Loucy (cell line): ENCODE measurements at regions not wholly inside any gene's neighbourhood (a gene's known extent, or its start where the extent isn't known, plus 50 kb on each side); places are given as distances from the start of the nearest gene placed in this dataset.

Source experiments
- H2AFZ ChIP-seq: fragments of 200-600 bp; sonication (generic); 2 replicates; pipeline ENCODE4 v1.6.0; 2016; ENCODE audit warnings: antibody characterized with exemption, mild to moderate bottlenecking, low read length, moderate library complexity
- H3F3A ChIP-seq: fragments of 200-600 bp; 2 replicates; pipeline ENCODE4 v1.6.0; 2016; ENCODE audit warnings: antibody characterized with exemption, low read depth, mild to moderate bottlenecking
- H3K27me3 ChIP-seq: fragments of 200-600 bp; sonication (generic); 2 replicates; pipeline ENCODE4 v1.6.1; 2014; ENCODE audit warnings: low read length, mild to moderate bottlenecking; ENCODE audit not compliant: insufficient read depth, poor library complexity, severe bottlenecking
- H3K36me3 ChIP-seq: fragments of 200-600 bp; sonication (generic); 2 replicates; pipeline ENCODE4 v1.6.1; 2016; ENCODE audit warnings: low read length; ENCODE audit not compliant: insufficient read depth
- H3K4me1 ChIP-seq: fragments of 200-600 bp; sonication (generic); 2 replicates; pipeline ENCODE4 v1.5.1; 2014; ENCODE audit warnings: low read length, mild to moderate bottlenecking; ENCODE audit not compliant: insufficient read depth, poor library complexity, severe bottlenecking
- H3K4me2 ChIP-seq: fragments of 200-600 bp; sonication (generic); 2 replicates; pipeline ENCODE4 v1.6.0; 2014; ENCODE audit warnings: antibody characterized with exemption, low read length, low read depth, mild to moderate bottlenecking; ENCODE audit not compliant: poor library complexity, severe bottlenecking
- H3K4me3 ChIP-seq: fragments of 200-600 bp; sonication (generic); 2 replicates; pipeline ENCODE4 v1.5.1; 2014; ENCODE audit warnings: low read length, mild to moderate bottlenecking, mixed read lengths; ENCODE audit not compliant: poor library complexity, severe bottlenecking
- H3K79me2 ChIP-seq: fragments of 200-600 bp; sonication (generic); 2 replicates; pipeline ENCODE4 v1.6.1; 2014; ENCODE audit warnings: low read length; ENCODE audit not compliant: insufficient read depth
- H3K9ac ChIP-seq: fragments of 200-600 bp; sonication (generic); 2 replicates; pipeline ENCODE4 v1.6.0; 2014; ENCODE audit warnings: mild to moderate bottlenecking, low read depth, low read length, moderate library complexity; ENCODE audit not compliant: poor library complexity, severe bottlenecking
- H3K9me2 ChIP-seq: fragments of 200-600 bp; sonication (generic); replicated peaks from 2 replicates; pipeline ENCODE4 v1.6.1; 2016; ENCODE audit warnings: low read depth, low read length, mixed read lengths
- H3K9me3 ChIP-seq: fragments of 200-600 bp; sonication (generic); 2 replicates; pipeline ENCODE4 v1.6.1; 2014; ENCODE audit warnings: mild to moderate bottlenecking, antibody characterized with exemption, low read length, low read depth; ENCODE audit not compliant: insufficient read depth
- H4K20me1 ChIP-seq: fragments of 200-600 bp; sonication (generic); 2 replicates; pipeline ENCODE4 v1.6.0; 2014; ENCODE audit warnings: antibody characterized with exemption, low read length, mild to moderate bottlenecking; ENCODE audit not compliant: insufficient read depth, poor library complexity, severe bottlenecking
- CTCF ChIP-seq: fragments of 200-600 bp; sonication (generic); conservative IDR thresholded peaks from 2 replicates; pipeline ENCODE4 v1.5.1; 2014; ENCODE audit warnings: mild to moderate bottlenecking, antibody characterized with exemption, low read length
- EZH2phosphoT487 ChIP-seq: fragments of 200-600 bp; IDR thresholded peaks from 2 replicates; pipeline ENCODE4 v1.6.1; 2018; ENCODE audit warnings: antibody characterized with exemption, mild to moderate bottlenecking, moderate library complexity, borderline replicate concordance

- Histone ChIP-seq H3K36me3 (no peaks in the 10 kb centered on the region), H3K4me1 (peaks cover 30% of the 10 kb centered on the region), H3K27me3 (no peaks in the 10 kb centered on the region), H3K9me2 (no peaks in the 10 kb centered on the region), H3K9ac (no peak overlapping the region), H3K9me3 (no peaks in the 10 kb centered on the region), H3K4me2 (no peak overlapping the region), H3K79me2 (no peaks in the 10 kb centered on the region), H2AFZ (no peak overlapping the region; the same call in 1 of the 2 replicates), H3F3A (no peaks in the 10 kb centered on the region), H3K4me3 (no peak overlapping the region), H4K20me1 (no peaks in the 10 kb centered on the region)
- TF ChIP-seq CTCF: 0 out of 2 replicates have a peak, but pooled peaks have one; percentile 20
- TF ChIP-seq EZH2phosphoT487: no peak
Observed at GRCh38 chr2:45258311-45258710, 249.1 kb upstream of the SIX2 start.

- no peak overlapping the region for H2AFZ ChIP-seq
- no peaks in the 10 kb centered on the region for H3K9me2 ChIP-seq
- H3K9ac ChIP-seq: no peak overlapping the region
- H4K20me1 ChIP-seq: no peaks in the 10 kb centered on the region
- H3K9me3 ChIP-seq: no peaks in the 10 kb centered on the region
- H3K4me3 ChIP-seq: no peak overlapping the region
- H3K4me1 ChIP-seq: peaks cover 25% of the 10 kb centered on the region
- no peaks in the 10 kb centered on the region for H3K79me2 ChIP-seq
- H3K36me3 ChIP-seq: no peaks in the 10 kb centered on the region
- TF ChIP-seq CTCF (no peak), EZH2phosphoT487 (no peak)
- no peaks in the 10 kb centered on the region for H3K27me3 ChIP-seq
- no peaks in the 10 kb centered on the region for H3F3A ChIP-seq
- no peak overlapping the region for H3K4me2 ChIP-seq
Observed at GRCh38 chr2:45257820-45258219, 248.6 kb upstream of the SIX2 start.

- Histone ChIP-seq H3K9me3 (no peaks in the 10 kb centered on the region), H3K4me1 (peaks cover 17% of the 10 kb centered on the region), H3K36me3 (no peaks in the 10 kb centered on the region), H3F3A (no peaks in the 10 kb centered on the region), H3K27me3 (no peaks in the 10 kb centered on the region), H3K79me2 (no peaks in the 10 kb centered on the region), H4K20me1 (no peaks in the 10 kb centered on the region), H3K4me3 (no peak overlapping the region), H3K9ac (no peak overlapping the region), H3K9me2 (no peaks in the 10 kb centered on the region), H3K4me2 (no peak overlapping the region), H2AFZ (no peak overlapping the region)
- no peak for TF ChIP-seq CTCF
- TF ChIP-seq EZH2phosphoT487: no peak
Observed at GRCh38 chr2:45256867-45257641, 247.8 kb upstream of the SIX2 start.
